Mononuclear cell (primary cell): ENCODE measurements at regions not wholly inside any gene's neighbourhood (a gene's known extent, or its start where the extent isn't known, plus 50 kb on each side); places are given as distances from the start of the nearest gene placed in this dataset.

Experiments
- H3K27me3 ChIP-seq: 2 replicates; pipeline ENCODE4 v1.6.0; 2011; ENCODE audit warnings: low read length, control low read depth; ENCODE audit not compliant: insufficient read depth
- H3K4me1 ChIP-seq: 2 replicates; pipeline ENCODE4 v1.5.1; 2011; ENCODE audit warnings: mild to moderate bottlenecking, low read length, control low read depth; ENCODE audit not compliant: insufficient read depth
- H3K4me3 ChIP-seq: 2 replicates; pipeline ENCODE4 v1.5.1; 2011; ENCODE audit warnings: mild to moderate bottlenecking, low read length, moderate library complexity
- H3K9me3 ChIP-seq: 2 replicates; pipeline ENCODE4 v1.5.1; 2011; ENCODE audit warnings: low read depth, mild to moderate bottlenecking, control low read depth, low read length

DNA sequence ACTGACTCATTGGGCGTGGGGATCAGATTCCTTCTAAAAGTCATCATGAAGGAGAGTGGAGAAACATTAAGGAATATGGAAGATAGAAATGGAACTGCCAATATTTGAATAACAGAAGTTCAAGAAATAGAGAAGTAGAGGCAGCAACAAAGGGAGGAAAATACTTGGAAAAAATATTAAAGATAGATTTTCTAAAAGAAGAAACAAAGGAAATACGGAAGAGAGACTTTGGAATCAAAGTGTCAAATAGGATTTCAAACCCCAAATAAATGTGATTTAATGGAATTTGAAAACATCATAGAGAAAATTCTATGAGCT lies 605.1 kb upstream of the KLF4 start:
- Histone ChIP-seq H3K4me3 (no peak overlapping the region), H3K9me3 (no peaks in the 10 kb centered on the region), H3K4me1 (peaks cover 3% of the 10 kb centered on the region), H3K27me3 (no peaks in the 10 kb centered on the region)

DNA sequence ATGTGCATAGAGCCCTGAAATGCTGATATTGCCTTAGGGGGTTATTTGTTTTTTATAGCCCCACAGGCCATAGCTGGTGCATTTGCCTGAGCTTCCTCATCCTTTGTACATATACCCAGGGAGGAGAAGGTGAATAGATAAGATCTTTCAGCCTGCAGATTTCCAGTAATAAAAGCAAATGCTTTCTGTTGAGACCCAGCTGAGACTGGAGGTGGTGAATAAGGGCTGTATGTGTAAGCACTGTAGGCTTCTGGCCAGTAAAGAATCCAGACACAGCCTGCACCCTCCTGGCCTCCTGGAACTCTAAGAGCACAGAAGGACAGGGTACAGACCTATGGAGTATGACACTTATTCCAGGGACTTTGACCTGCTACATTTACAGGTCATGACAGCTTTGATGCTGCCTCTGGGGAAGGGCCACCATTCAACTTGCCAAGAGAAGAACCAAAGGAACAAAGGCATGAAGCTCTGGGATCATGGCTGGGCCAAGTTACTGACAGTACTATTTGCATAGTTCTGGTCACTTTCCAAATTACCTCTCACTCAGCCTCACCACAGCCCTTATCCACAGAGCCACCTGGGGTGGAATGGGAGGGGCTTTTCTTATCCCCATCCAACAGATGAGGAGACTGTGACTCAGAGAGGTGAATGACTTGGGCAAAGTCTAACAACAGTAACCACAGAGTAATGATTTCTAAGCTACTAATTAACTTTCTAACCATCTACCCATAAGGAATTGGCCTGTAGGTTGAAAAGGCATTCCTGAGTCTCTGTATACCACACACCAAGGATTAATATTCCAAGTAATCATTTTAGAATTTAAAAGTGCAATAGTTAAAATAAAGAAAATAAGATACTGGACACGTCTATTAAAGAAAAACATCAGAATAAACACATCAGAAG lies 604.5 kb upstream of the KLF4 start:
- no peaks in the 10 kb centered on the region for H3K9me3 ChIP-seq
- no peaks in the 10 kb centered on the region for H3K27me3 ChIP-seq
- peaks cover 9% of the 10 kb centered on the region for H3K4me1 ChIP-seq
- no peak overlapping the region for H3K4me3 ChIP-seq

DNA sequence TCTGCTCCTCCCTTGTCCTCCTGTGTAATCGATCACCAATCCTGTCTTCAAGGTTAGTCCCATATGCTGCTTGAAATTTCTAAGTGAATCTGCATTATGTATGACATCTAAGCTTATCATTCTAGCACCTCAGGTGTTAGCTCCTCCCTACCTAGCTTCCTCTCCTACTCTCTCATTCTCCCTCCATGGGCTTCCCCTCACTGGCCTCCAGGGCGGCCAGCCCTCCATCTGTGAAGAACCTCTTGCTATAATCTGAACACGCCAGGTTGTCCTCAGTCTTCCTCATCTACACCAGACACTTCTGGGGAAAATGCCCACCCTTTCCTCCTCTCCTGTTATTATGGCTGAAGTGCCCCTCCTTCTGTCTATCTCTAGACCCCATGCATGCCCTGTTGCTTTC lies 599.3 kb upstream of the KLF4 start:
- no peak overlapping the region for H3K4me3 ChIP-seq
- H3K27me3 ChIP-seq, result no peaks in the 10 kb centered on the region
- H3K4me1 ChIP-seq, result peaks cover 15% of the 10 kb centered on the region
- H3K9me3 ChIP-seq, result no peaks in the 10 kb centered on the region

DNA sequence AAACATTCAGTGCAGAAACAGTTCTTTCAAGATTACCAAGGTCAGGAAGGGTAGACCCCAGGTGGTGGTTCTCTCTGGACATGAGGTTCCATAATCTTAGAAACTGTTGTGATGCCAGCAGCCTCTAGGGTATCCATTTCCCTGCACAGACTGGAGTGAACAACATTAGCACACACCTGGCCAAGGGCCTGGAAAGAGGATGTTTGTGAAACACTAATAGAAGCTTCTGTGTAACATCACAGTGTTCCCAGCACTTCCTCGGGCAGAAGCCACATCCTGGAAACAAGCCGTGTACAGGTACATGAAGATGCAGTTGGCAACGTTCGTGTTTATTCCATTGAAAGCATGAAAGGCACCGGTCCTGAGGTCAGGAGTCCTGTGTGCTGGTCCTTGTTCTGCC lies 598.2 kb upstream of the KLF4 start:
- Histone ChIP-seq H3K4me1 (peaks cover 25% of the 10 kb centered on the region), H3K4me3 (no peak overlapping the region), H3K27me3 (no peaks in the 10 kb centered on the region), H3K9me3 (no peaks in the 10 kb centered on the region)

DNA sequence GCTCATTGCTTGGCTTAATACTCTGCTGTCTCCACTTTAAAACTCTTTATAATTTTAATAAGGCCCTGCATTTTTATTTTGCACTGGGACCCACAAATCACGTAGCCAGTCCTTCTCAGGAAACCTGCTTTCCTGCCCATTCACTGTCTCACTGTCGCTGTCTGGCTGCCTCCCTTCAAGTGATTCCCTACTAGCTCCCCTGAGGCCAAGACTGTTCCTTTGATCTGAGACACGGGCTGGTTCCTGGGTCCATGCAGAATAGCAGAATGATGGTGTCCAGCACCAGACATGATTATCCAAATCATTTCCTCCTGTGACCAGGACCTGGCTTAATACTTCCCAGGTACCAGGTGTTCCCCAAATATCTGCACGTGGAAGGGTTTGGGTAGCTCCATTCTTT lies 597.1 kb upstream of the KLF4 start:
- Histone ChIP-seq H3K9me3 (no peaks in the 10 kb centered on the region), H3K4me1 (peaks cover 25% of the 10 kb centered on the region), H3K4me3 (no peak overlapping the region), H3K27me3 (no peaks in the 10 kb centered on the region)

DNA sequence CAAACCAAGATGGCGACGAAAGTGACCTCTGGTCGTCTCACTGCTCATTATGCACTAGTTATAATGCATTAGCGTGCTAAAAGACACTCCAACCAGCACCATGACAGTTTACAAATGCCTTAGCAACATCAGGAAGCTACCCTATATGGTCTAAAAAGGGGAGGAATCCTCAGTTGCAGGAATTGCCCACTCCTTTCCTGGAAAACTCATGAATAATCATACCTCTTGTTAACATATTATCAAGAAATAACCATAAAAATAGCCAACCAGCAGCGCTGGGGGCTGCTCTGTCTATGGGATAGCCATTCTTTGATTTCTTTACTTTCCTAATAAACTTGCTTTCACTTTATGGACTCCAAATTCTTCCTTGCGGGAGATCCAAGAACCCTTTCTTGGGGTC lies 595.7 kb upstream of the KLF4 start:
- no peaks in the 10 kb centered on the region for H3K9me3 ChIP-seq
- H3K4me3 ChIP-seq, result no peak overlapping the region
- peaks cover 25% of the 10 kb centered on the region for H3K4me1 ChIP-seq
- H3K27me3 ChIP-seq, result no peaks in the 10 kb centered on the region

DNA sequence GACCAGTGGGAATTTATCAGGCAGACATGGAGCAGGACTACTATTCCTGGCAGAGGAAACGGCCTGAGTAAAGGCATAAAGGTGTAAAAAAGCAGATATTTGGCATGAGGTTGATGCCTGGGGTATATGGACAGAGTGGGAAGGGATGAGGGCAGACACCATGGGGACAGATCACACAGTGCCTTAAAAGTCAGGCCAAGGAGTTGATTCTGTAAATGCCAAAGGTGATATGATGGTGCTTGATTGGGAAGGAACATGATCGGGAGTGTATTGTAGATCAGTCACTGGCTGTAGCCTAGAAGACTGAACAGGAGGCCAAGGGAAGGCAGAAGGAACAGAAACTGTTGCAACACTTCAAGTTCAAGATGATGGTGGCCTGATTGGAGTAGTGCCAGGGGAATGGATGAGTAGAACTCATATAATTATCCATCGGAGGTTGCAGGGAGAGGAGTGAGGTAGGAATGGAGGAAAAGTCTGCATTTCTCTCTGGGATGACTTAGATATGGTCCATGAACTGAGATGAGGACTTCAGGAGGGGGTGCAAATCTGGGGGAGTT lies 594.3 kb upstream of the KLF4 start:
- peaks cover 20% of the 10 kb centered on the region for H3K4me1 ChIP-seq

DNA sequence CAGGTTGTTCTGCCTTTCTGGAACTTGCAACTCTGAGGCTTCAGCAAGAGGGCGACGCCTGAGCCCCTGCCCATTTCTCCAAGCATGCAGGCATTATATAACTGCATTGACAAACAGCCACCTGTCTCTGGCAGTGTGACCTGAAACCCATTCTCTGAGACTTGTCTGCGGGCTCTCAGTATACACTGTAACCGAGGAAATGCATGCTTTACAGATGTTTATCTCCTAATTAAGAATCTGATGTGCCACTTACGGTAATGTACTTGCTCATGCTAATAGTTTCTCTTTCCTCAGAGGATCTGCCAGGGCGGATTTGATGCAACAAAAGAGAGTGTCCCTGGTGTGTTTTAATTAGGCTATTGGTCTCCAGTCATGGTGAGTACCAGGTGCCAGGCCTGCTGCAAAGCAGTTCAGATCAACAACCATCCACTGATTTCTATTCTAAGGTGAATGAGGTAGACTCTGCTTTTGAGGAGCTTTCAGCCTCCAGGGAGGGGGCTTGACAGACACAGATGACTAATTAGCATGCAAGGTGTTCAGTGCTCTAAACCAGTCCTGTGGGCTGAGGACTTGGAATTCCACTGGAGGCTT lies 593.7 kb upstream of the KLF4 start:
- Histone ChIP-seq H3K4me3 (no peak overlapping the region), H3K27me3 (no peaks in the 10 kb centered on the region), H3K4me1 (peaks cover 26% of the 10 kb centered on the region), H3K9me3 (no peaks in the 10 kb centered on the region)

More for the DNA sequence above, 594.3 kb upstream of the KLF4 start:
- Histone ChIP-seq H3K27me3 (no peaks in the 10 kb centered on the region), H3K4me3 (no peak overlapping the region), H3K9me3 (no peaks in the 10 kb centered on the region)

DNA sequence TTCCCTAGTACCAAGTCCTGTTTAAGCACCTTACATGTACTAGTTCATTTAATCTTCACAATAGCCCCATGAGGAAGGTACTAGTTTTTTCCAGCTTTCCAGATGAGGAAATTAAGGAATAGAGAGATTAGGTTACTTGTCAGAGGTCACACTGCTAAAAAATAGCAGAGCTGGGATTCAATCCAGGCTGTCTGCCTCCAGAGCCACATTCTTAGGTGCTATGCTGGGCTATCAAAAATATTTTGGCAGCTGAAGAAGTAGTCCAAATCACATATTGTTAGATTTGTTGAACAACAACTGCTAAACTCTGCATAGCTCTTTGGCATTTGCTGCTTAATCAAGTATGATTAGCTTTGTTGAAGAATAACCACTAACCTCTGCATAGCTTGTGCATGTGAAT lies 591.5 kb upstream of the KLF4 start:
- Histone ChIP-seq H3K27me3 (no peaks in the 10 kb centered on the region), H3K4me3 (no peak overlapping the region), H3K4me1 (peaks cover 27% of the 10 kb centered on the region), H3K9me3 (no peaks in the 10 kb centered on the region)

DNA sequence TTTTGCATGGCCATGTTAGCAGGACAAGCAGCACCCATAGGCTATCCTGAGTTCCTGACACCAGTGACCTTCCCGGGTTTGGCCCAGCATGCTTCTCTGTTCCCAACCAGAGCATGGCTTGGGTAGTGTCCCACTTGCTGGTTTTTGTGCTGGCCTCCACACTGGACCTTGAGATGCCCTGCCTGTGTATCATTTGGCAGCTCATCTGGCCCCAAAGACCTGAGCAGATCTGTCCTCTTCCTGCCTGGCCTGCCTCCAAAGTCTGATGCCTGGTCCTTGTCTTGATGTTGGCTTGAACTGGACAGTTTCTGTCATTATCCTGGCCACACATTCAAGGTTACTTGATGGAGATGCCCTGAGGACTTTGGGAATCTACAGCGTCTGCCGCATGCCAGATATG lies 590.7 kb upstream of the KLF4 start:
- H3K4me3 ChIP-seq, result no peak overlapping the region
- H3K9me3 ChIP-seq, result no peaks in the 10 kb centered on the region
- peaks cover 27% of the 10 kb centered on the region for H3K4me1 ChIP-seq
- no peaks in the 10 kb centered on the region for H3K27me3 ChIP-seq

DNA sequence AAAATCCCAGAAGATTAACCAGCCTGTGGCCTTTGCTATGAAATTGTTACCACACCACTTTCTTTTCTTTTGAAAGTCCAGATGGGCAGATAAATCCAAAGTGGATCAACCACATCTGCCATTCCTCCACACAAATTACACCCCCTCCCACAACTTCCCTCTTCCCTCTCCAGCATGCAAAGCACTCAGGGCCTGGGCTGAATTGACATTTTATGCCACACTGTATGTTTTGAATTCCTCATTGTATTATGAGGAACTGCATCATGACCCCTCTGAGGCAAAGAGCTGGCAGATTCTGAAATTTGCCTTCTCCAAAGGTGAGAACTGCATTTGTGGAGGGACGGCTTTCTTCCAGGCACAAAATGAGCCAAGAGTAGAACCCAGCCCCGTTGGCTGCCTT lies 589.2 kb upstream of the KLF4 start:
- no peaks in the 10 kb centered on the region for H3K27me3 ChIP-seq
- H3K4me1 ChIP-seq, result peaks cover 28% of the 10 kb centered on the region
- no peak overlapping the region for H3K4me3 ChIP-seq
- no peaks in the 10 kb centered on the region for H3K9me3 ChIP-seq

DNA sequence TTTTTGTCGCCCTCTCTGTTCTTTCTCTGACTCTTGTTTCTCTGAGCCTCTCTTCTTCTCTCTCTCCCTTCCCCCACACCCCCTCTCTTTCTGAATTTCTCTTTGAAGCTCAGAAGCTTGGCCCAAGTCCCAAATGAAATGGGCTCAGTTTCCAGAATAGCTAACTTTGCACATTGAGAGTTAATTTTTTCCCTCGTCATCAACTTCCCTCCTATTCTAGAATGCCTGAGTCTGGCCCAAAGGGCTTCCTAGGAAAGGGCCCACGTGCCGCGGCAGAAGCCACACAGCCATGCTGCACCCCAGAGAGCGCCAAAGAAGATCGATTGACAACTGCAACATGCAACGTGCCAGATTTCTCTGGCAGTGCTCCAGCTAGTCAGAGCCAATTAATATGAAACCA lies 588.8 kb upstream of the KLF4 start:
- no peaks in the 10 kb centered on the region for H3K9me3 ChIP-seq
- peaks cover 28% of the 10 kb centered on the region for H3K4me1 ChIP-seq
- H3K4me3 ChIP-seq, result no peak overlapping the region
- H3K27me3 ChIP-seq, result no peaks in the 10 kb centered on the region

DNA sequence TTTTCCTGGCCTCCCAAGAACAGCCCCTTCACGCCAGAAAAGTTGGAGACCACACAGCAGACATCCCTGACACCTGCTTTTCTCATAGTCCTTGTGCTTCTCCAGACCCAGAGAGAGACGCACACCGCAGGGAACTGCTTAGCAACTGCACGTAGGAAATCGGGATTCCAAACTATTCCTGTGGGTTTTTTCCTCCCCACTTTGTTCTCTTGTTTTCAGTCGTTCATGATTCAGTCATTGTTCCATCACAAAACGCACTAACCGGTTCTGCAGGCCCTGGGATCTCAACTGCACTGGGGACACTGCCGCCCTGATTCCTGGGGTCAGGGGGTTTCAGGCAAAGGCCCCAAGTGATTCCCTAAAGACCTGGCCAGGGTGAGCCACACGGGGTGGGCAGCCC lies 588.0 kb upstream of the KLF4 start:
- H3K4me1 ChIP-seq, result peaks cover 28% of the 10 kb centered on the region
- H3K27me3 ChIP-seq, result no peaks in the 10 kb centered on the region
- H3K9me3 ChIP-seq, result no peaks in the 10 kb centered on the region
- H3K4me3 ChIP-seq, result no peak overlapping the region

DNA sequence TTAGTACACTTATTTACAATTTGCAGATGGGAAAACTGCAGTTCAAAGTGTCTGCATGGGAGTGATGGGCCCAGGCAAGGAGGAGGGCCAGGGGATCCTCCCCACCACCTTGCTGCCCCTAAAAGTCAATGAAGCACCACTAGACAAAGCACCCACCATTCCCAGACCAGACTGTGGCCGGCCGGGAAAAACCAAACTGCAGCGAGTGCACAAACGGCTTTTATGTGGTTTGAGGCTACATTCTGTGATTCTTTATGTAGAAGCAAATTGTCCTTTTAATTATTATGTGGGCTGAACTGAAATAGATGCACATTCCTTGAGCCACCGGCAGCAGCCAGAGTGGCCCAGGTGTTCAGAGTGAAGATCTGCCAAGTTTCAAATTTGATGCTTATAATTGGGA lies 585.3 kb upstream of the KLF4 start:
- no peak overlapping the region for H3K4me3 ChIP-seq
- peaks cover 38% of the 10 kb centered on the region for H3K4me1 ChIP-seq
- no peaks in the 10 kb centered on the region for H3K9me3 ChIP-seq
- H3K27me3 ChIP-seq, result no peaks in the 10 kb centered on the region

DNA sequence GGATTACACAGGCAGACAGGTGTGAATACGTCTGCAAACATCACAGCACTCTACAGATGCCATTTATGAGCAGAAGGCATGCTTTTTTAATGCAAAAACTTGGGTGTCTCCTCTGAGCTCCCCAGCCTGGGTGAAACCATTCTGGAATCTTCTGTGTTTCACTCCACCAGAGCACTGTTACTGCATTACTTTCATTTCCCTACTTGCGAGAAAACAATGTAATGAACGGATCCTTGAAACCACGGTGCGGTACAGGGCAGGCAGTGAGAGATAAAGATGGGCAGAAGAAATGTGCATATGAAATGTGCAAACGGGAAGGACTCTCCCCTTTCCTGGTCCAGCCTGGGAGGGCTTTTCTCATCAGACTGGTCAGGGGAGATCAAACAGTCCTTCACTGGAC lies 584.3 kb upstream of the KLF4 start:
- Histone ChIP-seq H3K4me3 (no peak overlapping the region), H3K9me3 (no peaks in the 10 kb centered on the region), H3K4me1 (peaks cover 35% of the 10 kb centered on the region), H3K27me3 (no peaks in the 10 kb centered on the region)

DNA sequence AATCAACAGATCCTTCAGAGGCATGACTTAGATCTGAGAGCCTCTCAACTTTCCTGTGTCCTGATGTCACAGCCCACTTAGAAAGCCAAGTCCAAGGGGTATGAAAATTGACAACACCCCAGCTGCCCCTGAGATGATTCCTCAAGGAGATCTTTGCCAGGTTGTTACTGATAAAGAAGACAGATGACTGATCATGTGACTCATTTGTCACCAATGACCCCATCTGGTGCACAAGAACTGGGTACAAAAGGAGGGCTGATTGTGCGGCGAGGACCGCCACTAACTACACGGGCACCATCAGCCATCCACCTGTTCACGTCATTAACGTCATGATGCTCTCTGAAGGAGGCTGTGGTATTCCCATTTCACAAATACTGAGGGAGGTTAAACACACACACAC lies 583.2 kb upstream of the KLF4 start:
- Histone ChIP-seq H3K4me1 (peaks cover 29% of the 10 kb centered on the region), H3K27me3 (no peaks in the 10 kb centered on the region), H3K9me3 (no peaks in the 10 kb centered on the region), H3K4me3 (no peak overlapping the region)
